ENCODE measurements at regions not wholly inside any gene's neighbourhood (a gene's known extent, or its start where the extent isn't known, plus 50 kb on each side); places are given as distances from the start of the nearest gene placed in this dataset.

GRCh38 chr5:68433923-68434879 lies 218.6 kb downstream of the PIK3R1 start:
- Histone ChIP-seq H3K36me3 (ENCODE audit: insufficient read depth) (no peaks in the 10 kb centered on the region), H3F3A (replicated peaks; ENCODE audit: low read depth) (no peaks in the 10 kb centered on the region), H3K4me1 (ENCODE audit: insufficient read depth) (no peaks in the 10 kb centered on the region), H3K27ac (ENCODE audit: low read depth) (no peak overlapping the region), H3K27me3 (ENCODE audit: insufficient read depth) (no peaks in the 10 kb centered on the region), H3K9me2 (ENCODE audit: insufficient read depth) (no peaks in the 10 kb centered on the region; the same call in 1 of the 2 replicates), H3K79me2 (replicated peaks; ENCODE audit: insufficient read depth) (no peaks in the 10 kb centered on the region), H3K4me3 (no peak overlapping the region), H2AFZ (peak overlapping the region; percentile 80), H3K4me2 (no peak overlapping the region), H4K20me1 (replicated peaks; ENCODE audit: insufficient read depth) (no peaks in the 10 kb centered on the region)
- no peak overlapping the region for H3K27ac Mint-ChIP-seq
- ATAC-seq, result no peak
- H3K9me3 Mint-ChIP-seq, result no peaks in the 10 kb centered on the region
- no peak for DNase-seq (ENCODE audit: low spot score)
- no peak overlapping the region for H3K4me3 Mint-ChIP-seq
- H3K36me3 Mint-ChIP-seq (ENCODE audit: low read depth), result no peaks in the 10 kb centered on the region
- no peak for TF ChIP-seq ZNF114 (CRISPR knock-in tag; IDR thresholded peaks at IDR 0.05)
- TF ChIP-seq JUNB (IDR thresholded peaks at IDR 0.05; ENCODE audit: unreplicated experiment), result no peak
- TF ChIP-seq, protein P1, sequence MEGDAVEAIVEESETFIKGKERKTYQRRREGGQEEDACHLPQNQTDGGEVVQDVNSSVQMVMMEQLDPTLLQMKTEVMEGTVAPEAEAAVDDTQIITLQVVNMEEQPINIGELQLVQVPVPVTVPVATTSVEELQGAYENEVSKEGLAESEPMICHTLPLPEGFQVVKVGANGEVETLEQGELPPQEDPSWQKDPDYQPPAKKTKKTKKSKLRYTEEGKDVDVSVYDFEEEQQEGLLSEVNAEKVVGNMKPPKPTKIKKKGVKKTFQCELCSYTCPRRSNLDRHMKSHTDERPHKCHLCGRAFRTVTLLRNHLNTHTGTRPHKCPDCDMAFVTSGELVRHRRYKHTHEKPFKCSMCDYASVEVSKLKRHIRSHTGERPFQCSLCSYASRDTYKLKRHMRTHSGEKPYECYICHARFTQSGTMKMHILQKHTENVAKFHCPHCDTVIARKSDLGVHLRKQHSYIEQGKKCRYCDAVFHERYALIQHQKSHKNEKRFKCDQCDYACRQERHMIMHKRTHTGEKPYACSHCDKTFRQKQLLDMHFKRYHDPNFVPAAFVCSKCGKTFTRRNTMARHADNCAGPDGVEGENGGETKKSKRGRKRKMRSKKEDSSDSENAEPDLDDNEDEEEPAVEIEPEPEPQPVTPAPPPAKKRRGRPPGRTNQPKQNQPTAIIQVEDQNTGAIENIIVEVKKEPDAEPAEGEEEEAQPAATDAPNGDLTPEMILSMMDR (conservative IDR thresholded peaks at IDR 0.05; ENCODE audit: low read depth in 2 of 2), result no peak
- TF ChIP-seq NANOG (IDR thresholded peaks at IDR 0.05; ENCODE audit: borderline replicate concordance), result no peak
- TF ChIP-seq, protein P2, sequence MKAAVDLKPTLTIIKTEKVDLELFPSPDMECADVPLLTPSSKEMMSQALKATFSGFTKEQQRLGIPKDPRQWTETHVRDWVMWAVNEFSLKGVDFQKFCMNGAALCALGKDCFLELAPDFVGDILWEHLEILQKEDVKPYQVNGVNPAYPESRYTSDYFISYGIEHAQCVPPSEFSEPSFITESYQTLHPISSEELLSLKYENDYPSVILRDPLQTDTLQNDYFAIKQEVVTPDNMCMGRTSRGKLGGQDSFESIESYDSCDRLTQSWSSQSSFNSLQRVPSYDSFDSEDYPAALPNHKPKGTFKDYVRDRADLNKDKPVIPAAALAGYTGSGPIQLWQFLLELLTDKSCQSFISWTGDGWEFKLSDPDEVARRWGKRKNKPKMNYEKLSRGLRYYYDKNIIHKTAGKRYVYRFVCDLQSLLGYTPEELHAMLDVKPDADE (IDR thresholded peaks at IDR 0.05), result no peak
- no peak for TF ChIP-seq EZH2 (IDR thresholded peaks at IDR 0.05; ENCODE audit: low read depth, unreplicated experiment)
- TF ChIP-seq CREB1 (CRISPR knock-in tag; IDR thresholded peaks at IDR 0.05; ENCODE audit: low read depth), result no peak
- TF ChIP-seq, protein P3, sequence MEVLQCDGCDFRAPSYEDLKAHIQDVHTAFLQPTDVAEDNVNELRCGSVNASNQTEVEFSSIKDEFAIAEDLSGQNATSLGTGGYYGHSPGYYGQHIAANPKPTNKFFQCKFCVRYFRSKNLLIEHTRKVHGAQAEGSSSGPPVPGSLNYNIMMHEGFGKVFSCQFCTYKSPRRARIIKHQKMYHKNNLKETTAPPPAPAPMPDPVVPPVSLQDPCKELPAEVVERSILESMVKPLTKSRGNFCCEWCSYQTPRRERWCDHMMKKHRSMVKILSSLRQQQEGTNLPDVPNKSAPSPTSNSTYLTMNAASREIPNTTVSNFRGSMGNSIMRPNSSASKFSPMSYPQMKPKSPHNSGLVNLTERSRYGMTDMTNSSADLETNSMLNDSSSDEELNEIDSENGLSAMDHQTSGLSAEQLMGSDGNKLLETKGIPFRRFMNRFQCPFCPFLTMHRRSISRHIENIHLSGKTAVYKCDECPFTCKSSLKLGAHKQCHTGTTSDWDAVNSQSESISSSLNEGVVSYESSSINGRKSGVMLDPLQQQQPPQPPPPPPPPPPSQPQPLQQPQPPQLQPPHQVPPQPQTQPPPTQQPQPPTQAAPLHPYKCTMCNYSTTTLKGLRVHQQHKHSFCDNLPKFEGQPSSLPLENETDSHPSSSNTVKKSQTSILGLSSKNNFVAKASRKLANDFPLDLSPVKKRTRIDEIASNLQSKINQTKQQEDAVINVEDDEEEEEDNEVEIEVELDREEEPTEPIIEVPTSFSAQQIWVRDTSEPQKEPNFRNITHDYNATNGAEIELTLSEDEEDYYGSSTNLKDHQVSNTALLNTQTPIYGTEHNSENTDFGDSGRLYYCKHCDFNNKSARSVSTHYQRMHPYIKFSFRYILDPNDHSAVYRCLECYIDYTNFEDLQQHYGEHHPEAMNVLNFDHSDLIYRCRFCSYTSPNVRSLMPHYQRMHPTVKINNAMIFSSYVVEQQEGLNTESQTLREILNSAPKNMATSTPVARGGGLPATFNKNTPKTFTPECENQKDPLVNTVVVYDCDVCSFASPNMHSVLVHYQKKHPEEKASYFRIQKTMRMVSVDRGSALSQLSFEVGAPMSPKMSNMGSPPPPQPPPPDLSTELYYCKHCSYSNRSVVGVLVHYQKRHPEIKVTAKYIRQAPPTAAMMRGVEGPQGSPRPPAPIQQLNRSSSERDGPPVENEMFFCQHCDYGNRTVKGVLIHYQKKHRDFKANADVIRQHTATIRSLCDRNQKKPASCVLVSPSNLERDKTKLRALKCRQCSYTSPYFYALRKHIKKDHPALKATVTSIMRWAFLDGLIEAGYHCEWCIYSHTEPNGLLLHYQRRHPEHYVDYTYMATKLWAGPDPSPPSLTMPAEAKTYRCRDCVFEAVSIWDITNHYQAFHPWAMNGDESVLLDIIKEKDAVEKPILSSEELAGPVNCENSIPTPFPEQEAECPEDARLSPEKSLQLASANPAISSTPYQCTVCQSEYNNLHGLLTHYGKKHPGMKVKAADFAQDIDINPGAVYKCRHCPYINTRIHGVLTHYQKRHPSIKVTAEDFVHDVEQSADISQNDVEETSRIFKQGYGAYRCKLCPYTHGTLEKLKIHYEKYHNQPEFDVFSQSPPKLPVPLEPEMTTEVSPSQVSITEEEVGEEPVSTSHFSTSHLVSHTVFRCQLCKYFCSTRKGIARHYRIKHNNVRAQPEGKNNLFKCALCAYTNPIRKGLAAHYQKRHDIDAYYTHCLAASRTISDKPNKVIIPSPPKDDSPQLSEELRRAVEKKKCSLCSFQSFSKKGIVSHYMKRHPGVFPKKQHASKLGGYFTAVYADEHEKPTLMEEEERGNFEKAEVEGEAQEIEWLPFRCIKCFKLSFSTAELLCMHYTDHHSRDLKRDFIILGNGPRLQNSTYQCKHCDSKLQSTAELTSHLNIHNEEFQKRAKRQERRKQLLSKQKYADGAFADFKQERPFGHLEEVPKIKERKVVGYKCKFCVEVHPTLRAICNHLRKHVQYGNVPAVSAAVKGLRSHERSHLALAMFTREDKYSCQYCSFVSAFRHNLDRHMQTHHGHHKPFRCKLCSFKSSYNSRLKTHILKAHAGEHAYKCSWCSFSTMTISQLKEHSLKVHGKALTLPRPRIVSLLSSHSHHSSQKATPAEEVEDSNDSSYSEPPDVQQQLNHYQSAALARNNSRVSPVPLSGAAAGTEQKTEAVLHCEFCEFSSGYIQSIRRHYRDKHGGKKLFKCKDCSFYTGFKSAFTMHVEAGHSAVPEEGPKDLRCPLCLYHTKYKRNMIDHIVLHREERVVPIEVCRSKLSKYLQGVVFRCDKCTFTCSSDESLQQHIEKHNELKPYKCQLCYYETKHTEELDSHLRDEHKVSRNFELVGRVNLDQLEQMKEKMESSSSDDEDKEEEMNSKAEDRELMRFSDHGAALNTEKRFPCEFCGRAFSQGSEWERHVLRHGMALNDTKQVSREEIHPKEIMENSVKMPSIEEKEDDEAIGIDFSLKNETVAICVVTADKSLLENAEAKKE (CRISPR knock-in tag; IDR thresholded peaks at IDR 0.05), result no peak
- no peak for TF ChIP-seq POLR2AphosphoS5 (IDR thresholded peaks at IDR 0.05; ENCODE audit: low read depth)
- no peak for TF ChIP-seq STAT1 (IDR thresholded peaks at IDR 0.05; ENCODE audit: unreplicated experiment)
- TF ChIP-seq REST (IDR thresholded peaks at IDR 0.05; ENCODE audit: unreplicated experiment), result no peak
- TF ChIP-seq EZH2phosphoT487 (IDR thresholded peaks at IDR 0.05; ENCODE audit: unreplicated experiment), result no peak
- no peak for TF ChIP-seq ZNF331 (CRISPR knock-in tag; IDR thresholded peaks at IDR 0.05; ENCODE audit: low read depth)
- peaks cover 6% of the 10 kb centered on the region for H3K27me3 Mint-ChIP-seq (ENCODE audit: insufficient read depth, low read depth, poor library complexity)
- H3K4me1 Mint-ChIP-seq, result no peaks in the 10 kb centered on the region

Data from GM23338 (cell line).